H9 (cell line): ENCODE measurements at regions not wholly inside any gene's neighbourhood (a gene's known extent, or its start where the extent isn't known, plus 50 kb on each side); places are given as distances from the start of the nearest gene placed in this dataset.

Experiments used
- DNase-seq: peaks from one replicate; pipeline ENCODE4 v3.0.0-alpha.2; 2017
- H2AFZ ChIP-seq: one replicate; pipeline ENCODE4 v1.6.1; 2013; ENCODE audit warnings: mild to moderate bottlenecking, low read length, control low read depth, moderate library complexity
- H2AK5ac ChIP-seq: 2 replicates; pipeline ENCODE4 v1.6.1; 2013; ENCODE audit warnings: low read length, control low read depth, mixed read lengths; ENCODE audit not compliant: insufficient read length
- H2BK120ac ChIP-seq: one replicate; pipeline ENCODE4 v1.6.1; 2013; ENCODE audit warnings: low read depth, mild to moderate bottlenecking, low read length, control low read depth, inconsistent platforms; ENCODE audit not compliant: poor library complexity, severe bottlenecking
- H2BK12ac ChIP-seq: 2 replicates; pipeline ENCODE4 v1.6.1; 2013; ENCODE audit warnings: low read length, control low read depth, mixed read lengths, low read depth; ENCODE audit not compliant: insufficient read length
- H2BK15ac ChIP-seq: 2 replicates; pipeline ENCODE4 v1.6.1; 2013; ENCODE audit warnings: low read depth, low read length, control low read depth
- H2BK20ac ChIP-seq: one replicate; pipeline ENCODE4 v1.6.1; 2013; ENCODE audit warnings: low read depth, mild to moderate bottlenecking, low read length, control low read depth, inconsistent platforms; ENCODE audit not compliant: poor library complexity, severe bottlenecking
- H2BK5ac ChIP-seq: 2 replicates; pipeline ENCODE4 v1.6.1; 2013; ENCODE audit warnings: low read length, control low read depth, mixed read lengths; ENCODE audit not compliant: insufficient read length
- H3K14ac ChIP-seq: 2 replicates; pipeline ENCODE4 v1.6.1; 2013; ENCODE audit warnings: low read length, control low read depth; ENCODE audit not compliant: insufficient read depth
- H3K18ac ChIP-seq: 2 replicates; pipeline ENCODE4 v1.6.1; 2013; ENCODE audit warnings: low read depth, mild to moderate bottlenecking, mixed read lengths, low read length, control low read depth; ENCODE audit not compliant: insufficient read length
- H3K23ac ChIP-seq: 2 replicates; pipeline ENCODE4 v1.6.1; 2013; ENCODE audit warnings: low read length, control low read depth, mixed read lengths, low read depth; ENCODE audit not compliant: insufficient read length
- H3K23me2 ChIP-seq: 2 replicates; pipeline ENCODE4 v1.6.1; 2013; ENCODE audit warnings: low read depth, mild to moderate bottlenecking, mixed read lengths, low read length, control low read depth; ENCODE audit not compliant: insufficient read length, poor library complexity, severe bottlenecking
- H3K27ac ChIP-seq: 2 replicates; pipeline ENCODE4 v1.5.1; 2013; ENCODE audit warnings: low read length, control low read depth, mixed read lengths, low read depth; ENCODE audit not compliant: insufficient read length
- H3K27me3 ChIP-seq: 2 replicates; pipeline ENCODE4 v1.6.1; 2013; ENCODE audit warnings: low read length, control low read depth, inconsistent platforms; ENCODE audit not compliant: insufficient read depth
- H3K4ac ChIP-seq: 2 replicates; pipeline ENCODE4 v1.6.1; 2013; ENCODE audit warnings: low read depth, mild to moderate bottlenecking, control low read depth, inconsistent platforms, low read length, moderate library complexity
- H3K4me1 ChIP-seq: 2 replicates; pipeline ENCODE4 v1.6.1; 2013; ENCODE audit warnings: low read length, control low read depth, inconsistent platforms; ENCODE audit not compliant: insufficient read depth
- H3K4me2 ChIP-seq: 2 replicates; pipeline ENCODE4 v1.6.1; 2013; ENCODE audit warnings: low read length, control low read depth, mixed read lengths; ENCODE audit not compliant: insufficient read length, insufficient read depth
- H3K56ac ChIP-seq: 2 replicates; pipeline ENCODE4 v1.6.1; 2013; ENCODE audit warnings: low read depth, mild to moderate bottlenecking, mixed read lengths, low read length, control low read depth; ENCODE audit not compliant: insufficient read length
- H3K79me1 ChIP-seq: 2 replicates; pipeline ENCODE4 v1.6.1; 2013; ENCODE audit warnings: low read depth, mild to moderate bottlenecking, moderate library complexity, low read length, control low read depth, inconsistent platforms; ENCODE audit not compliant: insufficient read depth, poor library complexity, severe bottlenecking
- H3K79me2 ChIP-seq: 2 replicates; pipeline ENCODE4 v1.6.1; 2013; ENCODE audit warnings: low read length, control low read depth, inconsistent platforms; ENCODE audit not compliant: insufficient read depth
- H3K9ac ChIP-seq: 2 replicates; pipeline ENCODE4 v1.6.1; 2013; ENCODE audit warnings: low read length, control low read depth, mixed read lengths; ENCODE audit not compliant: insufficient read length; ENCODE audit errors: extremely low read depth
- H3K9me3 ChIP-seq: one replicate; pipeline ENCODE4 v1.6.1; 2013; ENCODE audit warnings: low read depth, low read length, inconsistent platforms; ENCODE audit not compliant: control insufficient read depth
- H3T11ph ChIP-seq: one replicate; pipeline ENCODE4 v1.6.1; 2013; ENCODE audit warnings: mild to moderate bottlenecking, low read length, control low read depth, inconsistent platforms
- H4K20me1 ChIP-seq: one replicate; pipeline ENCODE4 v1.6.1; 2013; ENCODE audit not compliant: control insufficient read depth, insufficient read length, insufficient read depth
- H4K5ac ChIP-seq: 2 replicates; pipeline ENCODE4 v1.6.1; 2013; ENCODE audit warnings: low read depth, mild to moderate bottlenecking, mixed read lengths, low read length, control low read depth; ENCODE audit not compliant: insufficient read length
- H4K8ac ChIP-seq: replicated peaks from 2 replicates; pipeline ENCODE4 v1.6.1; 2013; ENCODE audit warnings: low read length, control low read depth, mixed read lengths, low read depth; ENCODE audit not compliant: insufficient read length
- H4K91ac ChIP-seq: 2 replicates; pipeline ENCODE4 v1.6.1; 2013; ENCODE audit warnings: low read depth, mild to moderate bottlenecking, moderate library complexity, mixed read lengths, low read length, control low read depth; ENCODE audit not compliant: insufficient read length
- H3K27ac Mint-ChIP-seq, 3 experiments: 2 replicates in 2 of 3; 3 replicates in 1 of 3; pipeline ENCODE4 v1.8.0; 2020 to 2021; ENCODE audit warnings: mixed read lengths in 3 of 3, mild to moderate bottlenecking in 1 of 3, moderate library complexity in 1 of 3
- H3K27me3 Mint-ChIP-seq: 2 replicates; pipeline ENCODE4 v1.8.0; 2021; ENCODE audit warnings: low read depth, mild to moderate bottlenecking, moderate library complexity, mixed read lengths
- H3K36me3 Mint-ChIP-seq, 3 experiments: 2 replicates in 2 of 3; 3 replicates in 1 of 3; pipeline ENCODE4 v1.8.0; 2020 to 2021; ENCODE audit warnings: low read depth in 3 of 3, mixed read lengths in 3 of 3; ENCODE audit not compliant: insufficient read depth in 1 of 3
- H3K4me1 Mint-ChIP-seq, 2 experiments: 2 replicates each; pipeline ENCODE4 v1.8.0; 2020; ENCODE audit warnings: mixed read lengths in 2 of 2
- H3K4me3 Mint-ChIP-seq, 2 experiments: 2 replicates in 1 of 2; 3 replicates in 1 of 2; pipeline ENCODE4 v1.8.0; 2020 to 2021; ENCODE audit warnings: mild to moderate bottlenecking in 2 of 2, mixed read lengths in 2 of 2, moderate library complexity in 1 of 2
- H3K9me3 Mint-ChIP-seq, 2 experiments: 2 replicates in 1 of 2; 3 replicates in 1 of 2; pipeline ENCODE4 v1.8.0; 2020; ENCODE audit warnings: mild to moderate bottlenecking in 2 of 2, mixed read lengths in 2 of 2, moderate library complexity in 1 of 2
- CTCF ChIP-seq: fragments of 200-600 bp; sonication (generic); conservative IDR thresholded peaks from 3 replicates; pipeline ENCODE4 v1.8.0; 2021; ENCODE audit warnings: antibody characterized with exemption, mild to moderate bottlenecking

GRCh38 chr3:168552251-168552650, 456.5 kb upstream of the GOLIM4 start:
- no peak overlapping the region for H2BK120ac ChIP-seq
- H3K4me1 ChIP-seq: no peaks in the 10 kb centered on the region
- no peaks in the 10 kb centered on the region for H3K9me3 Mint-ChIP-seq
- no peaks in the 10 kb centered on the region for H3K36me3 Mint-ChIP-seq
- H2BK20ac ChIP-seq: no peak overlapping the region
- H3K4ac ChIP-seq: no peak overlapping the region
- H4K20me1 ChIP-seq: no peaks in the 10 kb centered on the region
- no peak overlapping the region for H4K8ac ChIP-seq
- no peak overlapping the region for H4K91ac ChIP-seq
- H3K4me1 Mint-ChIP-seq: peaks cover 11 to 18% of the 10 kb centered on the region in 2 experiments
- TF ChIP-seq CTCF: no peak
- no peaks in the 10 kb centered on the region for H3K79me1 ChIP-seq
- no peak overlapping the region for H3K4me3 Mint-ChIP-seq
- no peak overlapping the region for H3K27ac ChIP-seq
- no peak overlapping the region for H3K9ac ChIP-seq
- no peaks in the 10 kb centered on the region for H3K9me3 ChIP-seq
- H3K23me2 ChIP-seq: no peaks in the 10 kb centered on the region
- H3K23ac ChIP-seq: no peak overlapping the region
- no peak overlapping the region for H3T11ph ChIP-seq
- DNase-seq: no peak
- H3K14ac ChIP-seq: no peak overlapping the region
- no peak overlapping the region for H2BK12ac ChIP-seq
- H3K18ac ChIP-seq: no peak overlapping the region
- no peak overlapping the region for H3K56ac ChIP-seq
- no peak overlapping the region for H3K4me2 ChIP-seq
- H3K27ac Mint-ChIP-seq: no peak overlapping the region
- no peaks in the 10 kb centered on the region for H3K79me2 ChIP-seq
- no peaks in the 10 kb centered on the region for H3K27me3 Mint-ChIP-seq
- no peak overlapping the region for H2AK5ac ChIP-seq
- no peak overlapping the region for H4K5ac ChIP-seq
- no peak overlapping the region for H2BK5ac ChIP-seq
- no peak overlapping the region for H2BK15ac ChIP-seq
- no peaks in the 10 kb centered on the region for H3K27me3 ChIP-seq
- no peak overlapping the region for H2AFZ ChIP-seq
